ENCODE measurements at regions not wholly inside any gene's neighbourhood (a gene's known extent, or its start where the extent isn't known, plus 50 kb on each side); places are given as distances from the start of the nearest gene placed in this dataset.

GRCh38 chr5:61784341-61784740, 452.3 kb downstream of the ZSWIM6 start:
- DNase-seq (ENCODE audit: low read depth), result peak; percentile 11

- DNase-seq (ENCODE audit: low read depth), result no peak
These were observed 456.5 kb downstream of the ZSWIM6 start for GRCh38 chr5:61788548-61788947.

GRCh38 chr5:61790007-61790406, 457.9 kb downstream of the ZSWIM6 start:
- no peak for DNase-seq (ENCODE audit: low read depth)

- DNase-seq (ENCODE audit: low read depth), result peak; percentile 2
These were observed 458.6 kb downstream of the ZSWIM6 start for GRCh38 chr5:61790678-61791077.

DNA sequence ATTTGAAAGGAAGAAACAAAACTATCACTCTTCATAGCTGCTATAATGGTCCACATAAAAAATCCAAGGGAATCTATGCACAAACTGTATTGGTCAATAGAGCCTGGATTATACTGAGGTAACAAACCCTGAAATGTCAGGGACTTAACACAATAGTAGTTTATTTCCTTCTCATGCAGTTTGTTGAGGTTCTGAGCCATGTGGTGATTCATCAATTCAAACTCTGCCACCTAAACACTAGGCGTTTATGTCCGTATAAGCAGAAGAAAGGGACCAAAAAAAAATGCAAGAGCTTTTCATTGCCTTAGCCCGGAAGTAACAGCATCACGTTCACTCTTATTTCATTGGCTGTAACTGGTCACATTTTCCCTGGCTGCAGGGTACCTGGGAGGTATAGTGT, 464.7 kb downstream of the ZSWIM6 start:
- no peak for DNase-seq (ENCODE audit: low read depth)

GRCh38 chr5:61800450-61800849, 468.4 kb downstream of the ZSWIM6 start:
- DNase-seq (ENCODE audit: low read depth), result no peak

DNA sequence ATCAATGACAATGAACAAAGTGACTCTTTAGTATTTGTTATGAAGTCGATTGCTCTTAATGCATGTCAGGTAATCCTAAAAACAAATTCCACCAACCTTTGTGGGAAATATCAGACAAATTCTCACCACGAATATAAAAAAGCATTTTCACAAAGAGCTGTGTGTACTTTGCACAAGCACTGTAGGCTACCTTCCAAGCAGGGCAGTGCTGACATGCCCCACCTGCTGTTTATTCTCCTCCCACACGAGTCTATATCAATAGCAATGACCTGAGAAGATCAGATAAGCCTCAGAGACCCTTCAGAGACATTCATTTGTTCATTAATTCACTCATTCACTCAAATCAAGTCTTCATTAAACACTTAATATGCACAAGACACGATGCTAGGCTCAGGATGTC, 469.1 kb downstream of the ZSWIM6 start:
- DNase-seq (ENCODE audit: low read depth), result no peak

- DNase-seq (ENCODE audit: low read depth), result no peak
These were observed 470.4 kb downstream of the ZSWIM6 start for GRCh38 chr5:61802456-61802855.

DNA sequence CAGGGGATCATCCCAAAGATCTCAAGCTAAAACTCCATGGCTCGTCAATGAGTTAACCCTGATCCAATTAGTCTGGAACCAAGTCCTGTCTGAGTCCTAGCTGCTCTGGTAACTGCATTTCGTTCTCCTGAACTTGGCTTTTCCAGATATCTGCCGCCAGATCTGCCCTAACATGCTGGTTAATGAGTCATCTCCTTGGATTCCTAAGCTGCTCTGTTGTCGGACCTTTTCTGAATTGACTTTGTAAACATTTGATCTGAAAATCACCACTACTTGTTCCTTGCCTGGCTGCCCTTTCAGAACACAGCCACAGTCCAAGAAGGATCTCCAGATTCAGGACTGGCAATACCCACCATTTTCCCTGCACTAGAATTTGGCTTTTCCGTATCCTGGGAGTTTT, 473.0 kb downstream of the ZSWIM6 start:
- DNase-seq (ENCODE audit: low read depth), result peak; percentile 79

- DNase-seq (ENCODE audit: low read depth), result no peak
These were observed 474.5 kb downstream of the ZSWIM6 start for GRCh38 chr5:61806491-61807020.

DNA sequence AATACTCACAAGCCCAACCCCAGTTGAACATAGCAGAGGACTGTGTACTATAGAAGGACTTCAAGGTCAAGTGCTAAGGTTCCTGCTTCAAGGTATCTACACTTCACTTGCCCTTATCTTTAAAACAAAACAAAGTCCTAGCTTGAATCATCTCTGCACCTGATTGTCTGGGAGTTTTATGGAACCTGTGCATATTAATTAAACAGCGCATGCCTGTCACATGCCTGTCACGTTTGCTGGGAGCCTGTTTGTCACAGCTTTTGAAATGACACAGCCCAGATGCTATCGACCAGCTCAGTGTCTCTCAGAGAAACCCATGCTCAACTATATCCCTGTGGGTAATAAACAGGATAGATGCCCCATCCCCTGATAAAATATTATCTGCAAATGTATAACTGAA, 476.0 kb downstream of the ZSWIM6 start:
- no peak for DNase-seq (ENCODE audit: low read depth)

DNA sequence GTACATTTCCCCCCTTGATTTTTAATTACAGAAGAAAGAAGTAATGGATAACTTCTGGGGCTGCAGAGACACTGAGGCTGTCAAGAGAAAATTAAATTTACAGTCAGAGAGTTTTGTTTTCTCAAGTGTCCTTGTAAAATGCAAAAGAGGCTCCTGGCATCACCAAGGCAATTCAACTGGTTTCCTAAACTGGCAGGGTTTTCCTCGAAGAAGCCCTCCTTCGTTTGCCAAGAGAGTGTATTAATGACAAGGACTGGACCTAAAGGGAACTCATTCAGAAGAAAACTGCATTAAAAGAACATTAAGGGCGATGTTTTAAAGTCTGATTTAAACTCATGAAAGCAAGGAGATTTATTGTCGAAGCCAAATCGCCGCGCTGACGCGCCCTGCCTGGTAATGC, 476.9 kb downstream of the ZSWIM6 start:
- no peak for DNase-seq (ENCODE audit: low read depth)

DNA sequence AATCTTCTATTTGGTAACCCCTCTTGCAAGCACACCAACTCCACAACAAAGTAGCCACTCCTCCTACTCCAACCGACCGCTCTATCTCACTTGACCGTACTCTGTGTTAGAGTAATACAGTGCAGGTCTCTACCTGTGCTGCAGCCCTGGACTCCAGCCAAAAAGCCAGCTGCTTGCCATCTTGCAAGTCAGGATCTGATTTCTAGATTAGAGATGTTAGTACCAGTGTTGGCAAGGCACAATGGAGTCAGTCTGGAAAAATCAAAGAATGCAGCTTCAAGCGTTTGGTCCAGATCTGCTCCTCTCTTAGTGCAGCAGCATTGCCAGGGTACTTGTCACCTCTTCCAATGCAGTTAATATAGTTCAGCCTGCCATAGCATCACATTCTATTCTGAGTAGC, 477.6 kb downstream of the ZSWIM6 start:
- DNase-seq (ENCODE audit: low read depth), result no peak

DNA sequence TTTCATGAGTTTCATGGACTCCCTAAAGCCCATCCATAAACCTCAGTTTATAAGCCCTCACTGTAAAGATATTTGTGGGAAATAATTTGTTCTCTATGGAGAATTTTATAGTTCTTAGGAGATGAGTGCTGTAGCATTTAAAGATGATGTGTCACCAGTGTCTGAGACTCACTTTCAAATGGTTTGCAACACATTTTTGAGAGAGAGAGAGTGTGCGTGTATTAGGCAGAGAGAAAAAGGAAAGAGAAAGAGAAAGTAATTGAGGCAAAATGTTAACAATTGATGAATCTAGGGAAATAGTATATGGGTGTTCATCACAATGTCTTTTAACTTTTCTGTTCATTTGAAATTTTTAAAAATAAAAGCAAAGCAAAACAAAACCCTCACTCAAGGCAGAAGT, 479.0 kb downstream of the ZSWIM6 start:
- DNase-seq (ENCODE audit: low read depth), result peak; percentile 42

GRCh38 chr5:61813361-61813760, 481.3 kb downstream of the ZSWIM6 start:
- DNase-seq (ENCODE audit: low read depth), result no peak

GRCh38 chr5:61815339-61815738, 483.3 kb downstream of the ZSWIM6 start:
- no peak for DNase-seq (ENCODE audit: low read depth)

- DNase-seq (ENCODE audit: low read depth), result no peak
These were observed 484.1 kb downstream of the ZSWIM6 start for GRCh38 chr5:61816146-61816545.

- DNase-seq (ENCODE audit: low read depth), result no peak
These were observed 484.8 kb downstream of the ZSWIM6 start for GRCh38 chr5:61816585-61817450.

DNA sequence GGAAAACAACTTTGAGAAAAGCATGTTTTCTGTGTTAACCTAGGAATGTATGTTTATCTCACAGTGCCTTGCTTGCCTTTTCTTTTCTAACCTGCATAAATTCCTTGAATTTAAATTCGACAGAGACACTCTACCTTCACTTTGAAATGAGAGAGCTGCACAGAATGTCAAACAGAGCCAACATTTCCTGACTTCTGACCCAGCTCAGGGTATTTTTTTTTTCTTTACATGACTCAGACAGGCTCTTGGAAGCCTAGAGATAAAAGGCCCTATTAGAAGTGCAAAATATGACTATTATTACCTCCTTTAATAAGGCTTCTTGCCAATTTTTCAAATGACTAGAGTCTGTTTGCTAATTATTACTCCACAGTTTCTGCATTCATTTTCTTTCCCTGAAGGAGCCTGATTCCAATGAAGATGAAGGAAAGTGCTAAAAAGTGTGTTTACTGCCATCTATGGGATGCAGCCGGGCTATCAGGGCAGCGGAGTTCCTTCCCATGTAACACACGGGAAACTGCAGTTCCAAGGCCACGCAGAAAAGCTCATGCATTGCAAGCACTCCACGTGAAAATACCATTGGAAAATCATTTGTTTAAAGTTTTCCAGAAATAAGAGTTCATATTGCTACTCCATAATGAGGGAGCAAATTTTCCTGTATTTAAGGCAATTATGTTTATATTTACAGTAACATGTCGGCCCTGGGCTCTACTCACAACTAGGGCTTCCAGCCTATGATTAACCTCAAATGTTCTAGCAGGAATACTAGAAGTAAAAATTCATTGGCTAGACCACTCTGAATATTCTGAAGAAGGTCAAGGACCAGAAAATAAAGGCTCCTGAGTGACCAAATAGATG, 485.6 kb downstream of the ZSWIM6 start:
- DNase-seq (ENCODE audit: low read depth), result peak; percentile 58

DNA sequence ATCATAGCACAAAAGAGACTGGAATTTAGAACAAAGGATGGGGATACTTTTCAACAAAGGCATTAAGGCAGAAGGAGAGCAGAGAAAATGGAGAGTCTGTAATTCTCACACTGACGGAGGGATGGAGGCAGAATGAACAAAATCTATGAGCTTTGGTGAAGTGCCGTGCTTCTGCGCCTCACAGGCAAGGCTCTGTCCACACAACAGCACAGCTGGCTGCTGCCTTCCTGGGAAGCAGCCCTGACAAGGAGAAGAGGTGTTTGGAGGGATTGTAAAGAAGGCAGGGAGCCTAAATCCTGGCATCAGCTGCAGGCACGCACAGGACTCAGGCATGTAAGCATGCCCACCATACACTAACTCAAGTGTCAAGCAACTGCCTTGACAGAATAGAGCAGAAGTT, 485.2 kb upstream of the KIF2A start:
- DNase-seq (ENCODE audit: low read depth), result no peak

DNA sequence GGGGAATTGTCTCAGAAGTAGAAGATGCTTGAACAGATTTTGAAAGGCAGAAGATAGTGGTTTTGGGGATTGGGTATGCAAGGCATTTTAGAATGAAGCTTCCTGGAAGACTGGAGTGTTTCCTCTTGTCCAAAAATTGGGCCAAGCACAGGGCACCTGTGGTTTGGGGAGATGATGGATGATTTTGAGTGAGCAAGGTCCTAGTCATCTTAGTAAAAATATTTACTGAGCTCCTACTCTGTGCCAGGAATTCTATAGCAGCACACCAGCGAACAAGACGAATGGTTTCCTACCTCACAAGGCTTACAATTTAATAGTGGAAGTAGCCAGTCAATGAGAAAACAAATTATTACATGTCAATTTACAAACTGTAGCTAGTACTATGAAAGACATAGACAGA, 484.4 kb upstream of the KIF2A start:
- DNase-seq (ENCODE audit: low read depth), result no peak

- no peak for DNase-seq (ENCODE audit: low read depth)
These were observed 483.4 kb upstream of the KIF2A start for GRCh38 chr5:61822584-61822983.

GRCh38 chr5:61823065-61823464, 482.9 kb upstream of the KIF2A start:
- no peak for DNase-seq (ENCODE audit: low read depth)

Data from ELR (cell line).